ENCODE measurements at regions not wholly inside any gene's neighbourhood (a gene's known extent, or its start where the extent isn't known, plus 50 kb on each side); places are given as distances from the start of the nearest gene placed in this dataset.
"Not testable (repeated sequence)": the region's sequence is repeated elsewhere in the genome, so short reads cannot be mapped to it uniquely, and the experiment has no call there.

DNA sequence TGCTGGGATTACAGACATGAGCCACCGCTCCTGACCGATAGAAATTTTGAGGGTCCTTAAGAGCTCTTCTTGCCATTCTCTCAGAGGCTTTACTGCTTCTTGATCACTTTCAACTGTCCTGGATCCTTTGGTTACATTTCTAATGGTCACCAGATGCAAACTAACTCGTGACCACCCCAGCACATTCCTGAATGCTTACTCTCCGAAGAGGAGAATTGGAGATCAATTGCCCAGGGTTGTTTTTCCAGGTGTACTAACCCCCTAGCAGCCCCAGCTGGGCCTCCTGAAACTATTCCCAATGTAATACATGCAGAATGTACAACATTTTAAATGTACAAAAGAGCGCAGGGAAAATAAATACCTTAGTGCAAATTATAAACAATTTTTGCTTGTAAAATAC, 65.1 kb upstream of the TBL1XR1 start:
- TF ChIP-seq, protein P1, sequence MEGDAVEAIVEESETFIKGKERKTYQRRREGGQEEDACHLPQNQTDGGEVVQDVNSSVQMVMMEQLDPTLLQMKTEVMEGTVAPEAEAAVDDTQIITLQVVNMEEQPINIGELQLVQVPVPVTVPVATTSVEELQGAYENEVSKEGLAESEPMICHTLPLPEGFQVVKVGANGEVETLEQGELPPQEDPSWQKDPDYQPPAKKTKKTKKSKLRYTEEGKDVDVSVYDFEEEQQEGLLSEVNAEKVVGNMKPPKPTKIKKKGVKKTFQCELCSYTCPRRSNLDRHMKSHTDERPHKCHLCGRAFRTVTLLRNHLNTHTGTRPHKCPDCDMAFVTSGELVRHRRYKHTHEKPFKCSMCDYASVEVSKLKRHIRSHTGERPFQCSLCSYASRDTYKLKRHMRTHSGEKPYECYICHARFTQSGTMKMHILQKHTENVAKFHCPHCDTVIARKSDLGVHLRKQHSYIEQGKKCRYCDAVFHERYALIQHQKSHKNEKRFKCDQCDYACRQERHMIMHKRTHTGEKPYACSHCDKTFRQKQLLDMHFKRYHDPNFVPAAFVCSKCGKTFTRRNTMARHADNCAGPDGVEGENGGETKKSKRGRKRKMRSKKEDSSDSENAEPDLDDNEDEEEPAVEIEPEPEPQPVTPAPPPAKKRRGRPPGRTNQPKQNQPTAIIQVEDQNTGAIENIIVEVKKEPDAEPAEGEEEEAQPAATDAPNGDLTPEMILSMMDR (IDR thresholded peaks at IDR 0.05), result no peak
- H3K27ac Mint-ChIP-seq (ENCODE audit: unreplicated experiment), result peak overlapping the region; percentile 53
- H3K4me3 Mint-ChIP-seq (ENCODE audit: unreplicated experiment), result no peak overlapping the region
- H3K4me1 Mint-ChIP-seq (ENCODE audit: low read depth), result peaks cover 19% of the 10 kb centered on the region
- no peak for DNase-seq (ENCODE audit: low spot score)
- H3K27me3 Mint-ChIP-seq (ENCODE audit: low read depth), result no peaks in the 10 kb centered on the region
- no peaks in the 10 kb centered on the region for H3K36me3 Mint-ChIP-seq (ENCODE audit: low read depth)
- H3K9me3 Mint-ChIP-seq (ENCODE audit: low read depth), result no peaks in the 10 kb centered on the region

DNA sequence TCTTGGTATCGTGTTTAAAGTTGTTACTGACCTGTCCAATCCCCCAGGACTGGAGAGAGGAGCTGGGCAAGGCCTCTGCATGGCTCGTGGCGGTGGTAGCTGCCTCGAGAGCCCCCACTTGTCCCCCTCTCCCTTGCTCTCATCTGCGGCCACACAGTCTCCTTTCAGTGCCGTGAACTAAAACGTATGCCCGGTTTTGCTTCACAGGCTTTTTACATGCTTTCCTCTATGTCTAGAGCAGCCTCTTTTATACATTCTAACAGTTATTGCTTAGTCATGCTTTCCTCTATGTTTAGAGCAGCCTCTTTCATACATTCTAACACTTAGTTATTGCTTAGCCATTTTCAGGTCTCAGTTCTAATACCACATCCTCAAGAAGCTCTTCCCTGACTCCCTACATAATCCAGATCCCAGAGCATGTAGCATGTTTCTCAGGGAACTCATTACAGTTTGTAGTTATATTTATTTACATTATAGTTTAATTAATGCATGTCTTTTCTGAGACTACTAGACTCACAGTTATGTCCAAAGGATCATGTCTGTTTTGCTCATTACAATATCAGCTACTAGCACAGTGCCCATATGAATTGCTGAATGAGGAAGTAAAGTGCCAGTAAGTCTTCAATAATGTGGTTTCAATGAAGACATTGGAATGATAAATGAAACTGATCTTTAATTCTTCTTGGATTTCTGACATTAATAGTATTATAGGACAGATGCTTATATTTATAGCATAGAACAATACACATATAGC, 66.5 kb upstream of the TBL1XR1 start:
- TF ChIP-seq, protein P1 (IDR thresholded peaks at IDR 0.05), result no peak
- peaks cover 19% of the 10 kb centered on the region for H3K4me1 Mint-ChIP-seq (ENCODE audit: low read depth)
- H3K36me3 Mint-ChIP-seq (ENCODE audit: low read depth), result no peaks in the 10 kb centered on the region
- H3K9me3 Mint-ChIP-seq (ENCODE audit: low read depth), result peaks cover 4% of the 10 kb centered on the region
- no peak overlapping the region for H3K4me3 Mint-ChIP-seq (ENCODE audit: unreplicated experiment)
- no peaks in the 10 kb centered on the region for H3K27me3 Mint-ChIP-seq (ENCODE audit: low read depth)
- H3K27ac Mint-ChIP-seq (ENCODE audit: unreplicated experiment), result peak overlapping the region; percentile 66
- no peak for DNase-seq (ENCODE audit: low spot score)

DNA sequence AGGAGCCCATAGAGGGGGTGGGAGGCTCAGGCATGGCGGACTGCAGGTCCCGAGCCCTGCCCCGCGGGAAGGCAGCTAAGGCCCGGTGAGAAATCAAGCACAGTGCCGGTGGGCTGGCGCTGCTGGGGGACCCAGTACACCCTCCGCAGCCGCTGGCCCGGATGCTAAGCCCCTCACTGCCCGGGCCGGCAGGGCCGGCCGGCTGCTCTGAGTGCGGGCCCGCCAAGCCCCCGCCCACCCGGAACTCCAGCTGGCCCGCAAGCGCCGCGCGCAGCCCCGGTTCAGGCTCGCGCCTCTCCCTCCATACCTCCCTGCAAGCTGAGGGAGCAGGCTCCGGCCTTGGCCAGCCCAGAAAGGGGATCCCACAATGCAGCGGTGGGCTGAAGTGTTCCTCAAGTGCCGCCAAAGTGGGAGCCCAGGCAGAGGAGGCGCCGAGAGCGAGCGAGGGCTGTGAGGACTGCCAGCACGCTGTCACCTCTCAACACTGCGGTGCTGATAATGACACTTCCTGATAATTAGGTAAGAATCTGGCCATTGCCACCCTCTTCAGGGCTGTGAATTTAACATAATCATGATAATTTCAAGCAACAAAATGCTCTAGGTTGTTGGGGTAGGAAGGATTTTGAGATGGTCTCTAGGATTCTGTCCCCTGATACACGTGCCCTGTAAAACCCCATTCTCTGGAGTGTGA, 74.7 kb upstream of the TBL1XR1 start:
- H3K4me1 Mint-ChIP-seq (ENCODE audit: low read depth); H3K27me3 Mint-ChIP-seq (ENCODE audit: low read depth); H3K4me3 Mint-ChIP-seq (ENCODE audit: unreplicated experiment); DNase-seq (ENCODE audit: low spot score); H3K27ac Mint-ChIP-seq (ENCODE audit: unreplicated experiment); H3K36me3 Mint-ChIP-seq (ENCODE audit: low read depth); H3K9me3 Mint-ChIP-seq (ENCODE audit: low read depth): not testable (repeated sequence)

DNA sequence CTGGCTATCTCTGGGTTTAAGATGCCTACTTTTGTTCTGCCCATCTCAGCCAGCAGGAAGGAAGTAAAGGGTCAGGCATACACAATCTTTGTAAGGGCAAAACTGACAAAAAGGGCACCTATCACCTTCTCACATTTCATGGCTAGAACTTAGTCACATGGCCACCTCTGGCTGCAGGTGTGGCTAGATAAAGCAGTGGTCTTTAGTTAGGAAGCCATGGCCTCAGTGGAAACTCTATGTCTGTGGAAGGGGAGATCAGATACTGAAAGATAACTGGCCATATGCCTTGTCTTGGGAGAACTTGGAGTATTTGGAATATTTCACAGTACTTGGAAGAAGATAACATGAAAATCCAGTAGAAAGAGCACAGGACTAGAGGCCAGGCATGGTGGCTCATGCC, 80.7 kb upstream of the TBL1XR1 start:
- TF ChIP-seq, protein P1 (IDR thresholded peaks at IDR 0.05), result no peak
- no peak for DNase-seq (ENCODE audit: low spot score)
- Mint-ChIP-seq H3K27ac (ENCODE audit: unreplicated experiment) (no peak overlapping the region), H3K36me3 (ENCODE audit: low read depth) (no peaks in the 10 kb centered on the region), H3K27me3 (ENCODE audit: low read depth) (no peaks in the 10 kb centered on the region), H3K4me1 (ENCODE audit: low read depth) (peaks cover 3% of the 10 kb centered on the region), H3K4me3 (ENCODE audit: unreplicated experiment) (no peak overlapping the region), H3K9me3 (ENCODE audit: low read depth) (peaks cover 4% of the 10 kb centered on the region)

DNA sequence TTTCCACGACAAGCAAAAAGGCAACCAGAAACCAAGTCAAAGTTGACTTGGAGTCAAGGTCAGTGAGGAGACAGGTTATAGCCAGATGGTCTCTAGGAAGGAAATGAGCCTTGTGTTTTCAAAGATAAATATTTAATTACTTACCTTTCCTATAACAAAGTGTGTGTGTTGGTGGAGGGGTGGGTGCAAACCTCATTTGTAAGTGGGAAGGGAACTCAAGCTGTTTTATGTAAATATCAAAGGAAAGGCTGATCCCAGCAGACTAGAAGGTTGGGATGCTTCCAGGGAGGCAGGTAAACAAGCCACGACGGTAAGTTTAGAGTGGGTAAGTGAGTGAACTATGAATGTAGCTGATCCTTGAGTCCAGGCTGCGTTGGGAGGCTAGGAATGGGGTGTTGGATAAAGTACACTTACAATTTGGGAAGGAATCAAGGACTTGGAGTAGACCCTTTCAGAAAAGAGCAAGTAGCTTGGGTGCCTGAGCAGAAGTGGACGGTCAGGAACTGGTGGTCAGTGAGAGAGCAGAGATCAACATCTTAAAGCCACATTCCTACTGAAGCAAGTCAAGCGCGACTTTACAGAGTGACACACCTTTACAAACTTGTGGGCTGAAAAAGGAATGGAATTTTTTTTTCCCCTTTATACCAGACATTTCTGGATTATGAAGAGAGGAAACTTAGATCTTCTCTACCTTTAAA, 82.0 kb upstream of the TBL1XR1 start:
- H3K27ac Mint-ChIP-seq (ENCODE audit: unreplicated experiment), result no peak overlapping the region
- H3K9me3 Mint-ChIP-seq (ENCODE audit: low read depth), result peaks cover 4% of the 10 kb centered on the region
- H3K4me1 Mint-ChIP-seq (ENCODE audit: low read depth), result peaks cover 5% of the 10 kb centered on the region
- no peak for DNase-seq (ENCODE audit: low spot score)
- no peaks in the 10 kb centered on the region for H3K27me3 Mint-ChIP-seq (ENCODE audit: low read depth)
- TF ChIP-seq, protein P1 (IDR thresholded peaks at IDR 0.05), result no peak
- no peaks in the 10 kb centered on the region for H3K36me3 Mint-ChIP-seq (ENCODE audit: low read depth)
- no peak overlapping the region for H3K4me3 Mint-ChIP-seq (ENCODE audit: unreplicated experiment)

All from chondrocyte (in vitro differentiated cells).